Muscle layer of duodenum (tissue), 2 donors: ENCODE measurements at regions not wholly inside any gene's neighbourhood (a gene's known extent, or its start where the extent isn't known, plus 50 kb on each side); places are given as distances from the start of the nearest gene placed in this dataset.
"Not testable (repeated sequence)": the region's sequence is repeated elsewhere in the genome, so short reads cannot be mapped to it uniquely, and the experiment has no call there.

Source experiments
- H3K27ac ChIP-seq: one replicate; pipeline ENCODE4 v1.7.0; 2013; ENCODE audit warnings: mild to moderate bottlenecking, low read length
- H3K27me3 ChIP-seq: one replicate; pipeline ENCODE4 v1.7.0; 2013; ENCODE audit warnings: low read depth, mild to moderate bottlenecking, control low read depth, low read length
- H3K36me3 ChIP-seq, 2 donors: one replicate each; pipeline ENCODE4 v1.7.0; 2013; ENCODE audit warnings: low read length in 2 of 2, control low read depth in 1 of 2, mild to moderate bottlenecking in 1 of 2; ENCODE audit not compliant: insufficient read depth in 2 of 2, control insufficient read depth in 1 of 2
- H3K4me1 ChIP-seq, 2 donors: one replicate each; pipeline ENCODE4 v1.7.0; 2013; ENCODE audit warnings: low read length in 2 of 2, mild to moderate bottlenecking in 2 of 2, control low read depth in 1 of 2, moderate library complexity in 1 of 2; ENCODE audit not compliant: insufficient read depth in 2 of 2, control insufficient read depth in 1 of 2
- H3K4me3 ChIP-seq, 2 donors: one replicate each; pipeline ENCODE4 v1.7.0; 2013; ENCODE audit warnings: low read length in 2 of 2, low read depth in 1 of 2, mild to moderate bottlenecking in 1 of 2
- H3K9me3 ChIP-seq, 2 donors: one replicate each; pipeline ENCODE4 v1.7.0; 2013; ENCODE audit warnings: low read length in 2 of 2, control low read depth in 1 of 2, mild to moderate bottlenecking in 1 of 2; ENCODE audit not compliant: control insufficient read depth in 1 of 2
- donor health status: healthy.

- H3K36me3 ChIP-seq, result no peaks in the 10 kb centered on the region
- no peaks in the 10 kb centered on the region for H3K4me1 ChIP-seq
- H3K9me3 ChIP-seq, result no peaks in the 10 kb centered on the region
- no peak overlapping the region for H3K4me3 ChIP-seq
- no peak overlapping the region for H3K27ac ChIP-seq
- no peaks in the 10 kb centered on the region for H3K27me3 ChIP-seq
These were observed 264.1 kb upstream of the MEIS1 start for GRCh38 chr2:66170744-66171330.

GRCh38 chr2:66169076-66169475, 265.8 kb upstream of the MEIS1 start:
- no peaks in the 10 kb centered on the region for H3K27me3 ChIP-seq

GRCh38 chr2:66164470-66164869, 270.5 kb upstream of the MEIS1 start:
- no peak overlapping the region for H3K4me3 ChIP-seq
- no peaks in the 10 kb centered on the region for H3K36me3 ChIP-seq
- no peaks in the 10 kb centered on the region for H3K27me3 ChIP-seq
- H3K9me3 ChIP-seq, result no peaks in the 10 kb centered on the region
- H3K4me1 ChIP-seq, result no peaks in the 10 kb centered on the region
- H3K27ac ChIP-seq, result no peak overlapping the region

More at GRCh38 chr2:66169076-66169475, 265.8 kb upstream of the MEIS1 start:
- no peaks in the 10 kb centered on the region for H3K4me1 ChIP-seq
- H3K4me3 ChIP-seq, result no peak overlapping the region
- H3K36me3 ChIP-seq, result no peaks in the 10 kb centered on the region
- no peaks in the 10 kb centered on the region for H3K9me3 ChIP-seq
- H3K27ac ChIP-seq, result no peak overlapping the region

- H3K4me3 ChIP-seq, result no peak overlapping the region
- H3K27ac ChIP-seq, result no peak overlapping the region
- H3K27me3 ChIP-seq, result no peaks in the 10 kb centered on the region
- H3K9me3 ChIP-seq, result peaks cover 5 to 11% of the 10 kb centered on the region in 2 donors
- no peaks in the 10 kb centered on the region for H3K4me1 ChIP-seq
- H3K36me3 ChIP-seq, result no peaks in the 10 kb centered on the region
These were observed 278.8 kb upstream of the MEIS1 start for GRCh38 chr2:66156171-66156570.

- no peak overlapping the region for H3K27ac ChIP-seq
- H3K4me1 ChIP-seq, result no peaks in the 10 kb centered on the region
- no peak overlapping the region for H3K4me3 ChIP-seq
- H3K9me3 ChIP-seq, result peaks cover 5 to 11% of the 10 kb centered on the region in 2 donors
- H3K27me3 ChIP-seq, result no peaks in the 10 kb centered on the region
- H3K36me3 ChIP-seq, result no peaks in the 10 kb centered on the region
These were observed 281.0 kb upstream of the MEIS1 start for GRCh38 chr2:66153941-66154340.

GRCh38 chr2:66145490-66145889, 289.4 kb upstream of the MEIS1 start:
- Histone ChIP-seq H3K27ac (no peak overlapping the region), H3K9me3 (no peaks in the 10 kb centered on the region), H3K27me3 (no peaks in the 10 kb centered on the region), H3K4me1 (no peaks in the 10 kb centered on the region), H3K36me3 (no peaks in the 10 kb centered on the region), H3K4me3 (no peak overlapping the region)

- not testable (repeated sequence) for H3K4me3 ChIP-seq, H3K36me3 ChIP-seq, H3K27me3 ChIP-seq
These were observed 290.6 kb upstream of the MEIS1 start for GRCh38 chr2:66144324-66144723.

GRCh38 chr2:66137606-66138130, 297.3 kb upstream of the MEIS1 start:
- H3K27ac ChIP-seq, result no peak overlapping the region
- H3K4me3 ChIP-seq, result no peak overlapping the region
- no peaks in the 10 kb centered on the region for H3K27me3 ChIP-seq
- no peaks in the 10 kb centered on the region for H3K4me1 ChIP-seq
- no peaks in the 10 kb centered on the region for H3K9me3 ChIP-seq
- H3K36me3 ChIP-seq, result no peaks in the 10 kb centered on the region

More at GRCh38 chr2:66144324-66144723, 290.6 kb upstream of the MEIS1 start:
- not testable (repeated sequence) for H3K4me1 ChIP-seq, H3K27ac ChIP-seq, H3K9me3 ChIP-seq

GRCh38 chr2:66134138-66134701, 300.7 kb upstream of the MEIS1 start:
- H3K27me3 ChIP-seq, result no peaks in the 10 kb centered on the region
- H3K4me3 ChIP-seq, result no peak overlapping the region
- no peak overlapping the region for H3K27ac ChIP-seq
- no peaks in the 10 kb centered on the region for H3K4me1 ChIP-seq
- H3K9me3 ChIP-seq, result no peaks in the 10 kb centered on the region
- H3K36me3 ChIP-seq, result no peaks in the 10 kb centered on the region

GRCh38 chr2:66127656-66128055, 307.3 kb upstream of the MEIS1 start:
- Histone ChIP-seq H3K36me3 (no peaks in the 10 kb centered on the region), H3K9me3 (no peaks in the 10 kb centered on the region), H3K27ac (no peak overlapping the region), H3K27me3 (no peaks in the 10 kb centered on the region), H3K4me1 (no peaks in the 10 kb centered on the region), H3K4me3 (no peak overlapping the region)

- Histone ChIP-seq H3K27ac (no peak overlapping the region), H3K4me1 (no peaks in the 10 kb centered on the region), H3K36me3 (no peaks in the 10 kb centered on the region), H3K4me3 (no peak overlapping the region), H3K9me3 (no peaks in the 10 kb centered on the region), H3K27me3 (no peaks in the 10 kb centered on the region)
These were observed 307.9 kb upstream of the MEIS1 start for GRCh38 chr2:66127061-66127460.

GRCh38 chr2:66125951-66126350, 309.0 kb upstream of the MEIS1 start:
- Histone ChIP-seq H3K4me1 (no peaks in the 10 kb centered on the region), H3K27ac (no peak overlapping the region), H3K36me3 (no peaks in the 10 kb centered on the region), H3K4me3 (no peak overlapping the region), H3K27me3 (no peaks in the 10 kb centered on the region), H3K9me3 (no peaks in the 10 kb centered on the region)
